Endothelial cell of umbilical vein (primary cell): ENCODE measurements at regions not wholly inside any gene's neighbourhood (a gene's known extent, or its start where the extent isn't known, plus 50 kb on each side); places are given as distances from the start of the nearest gene placed in this dataset.

Experiments used
- BruUV-seq: library from RNA; stranded (reverse); fragments of 400-500 nt; replicated peaks from 2 replicates; lab custom pipeline; 2021; lab: Mats Ljungman, UMichigan
- CTCF ChIA-PET: fragments of 300-600, 350-600 bp; sonication (Branson Sonifier 250); formaldehyde crosslinking; loops from one replicate; lab custom pipeline; 2021; ENCODE audit warnings: antibody characterized with exemption, inconsistent platforms; lab: Charles Lee
- POLR2A ChIA-PET: fragments of 300-600, 350-600 bp; sonication (Branson Sonifier 250); formaldehyde crosslinking; loops from one replicate; lab custom pipeline; 2021; ENCODE audit warnings: antibody characterized with exemption, inconsistent platforms; lab: Charles Lee
- DNase-seq: peaks from one replicate; pipeline ENCODE4 v3.0.0-alpha.2; 2011; ENCODE audit warnings: low read depth, low spot score
- FAIRE-seq: peaks from 2 replicates; lab custom pipeline; 2011; peaks lifted over from hg19 to GRCh38; lab: Jason Lieb, UNC
- H2AFZ ChIP-seq: 2 replicates; pipeline ENCODE4 v1.6.0; 2012; ENCODE audit warnings: low read depth, low read length, control low read depth, inconsistent platforms
- H3K27ac ChIP-seq: 2 replicates; pipeline ENCODE4 v1.5.1; 2011; ENCODE audit warnings: low read depth, mild to moderate bottlenecking, control low read depth, low read length, moderate library complexity; ENCODE audit not compliant: insufficient read depth
- H3K27me3 ChIP-seq, 2 experiments: 2 replicates each; pipeline versions ENCODE4 v1.6.0 to v1.6.1; 2011; ENCODE audit warnings: low read length in 2 of 2, mixed read lengths in 1 of 2; ENCODE audit not compliant: control insufficient read depth in 2 of 2, insufficient read depth in 2 of 2
- H3K36me3 ChIP-seq, 2 experiments: 2 replicates in 1 of 2; 3 replicates in 1 of 2; pipeline ENCODE4 v1.5.1; 2011; ENCODE audit warnings: low read length in 2 of 2, mild to moderate bottlenecking in 1 of 2, moderate library complexity in 1 of 2; ENCODE audit not compliant: control insufficient read depth in 2 of 2, insufficient read depth in 2 of 2; ENCODE audit errors: extremely low read depth in 1 of 2
- H3K4me1 ChIP-seq: 3 replicates; pipeline ENCODE4 v1.5.1; 2011; ENCODE audit warnings: mild to moderate bottlenecking, low read length; ENCODE audit not compliant: control insufficient read depth, insufficient read depth; ENCODE audit errors: extremely low read depth
- H3K4me2 ChIP-seq: 2 replicates; pipeline ENCODE4 v1.6.1; 2011; ENCODE audit warnings: low read length, control low read depth, mixed read lengths; ENCODE audit not compliant: insufficient read depth
- H3K4me3 ChIP-seq, 3 experiments: fragments of 200-600 bp in 1 of 3; sonication (generic), shearing (Covaris generic) in 1 of 3; replicated peaks in 1 of 3; 2 replicates each; pipeline ENCODE4 v1.5.1; 2011 to 2016; ENCODE audit warnings: control low read depth in 3 of 3, low read length in 3 of 3, mild to moderate bottlenecking in 2 of 3, inconsistent platforms in 1 of 3, low read depth in 1 of 3, moderate library complexity in 1 of 3; ENCODE audit not compliant: insufficient read depth in 1 of 3
- H3K79me2 ChIP-seq: 2 replicates; pipeline ENCODE4 v1.6.0; 2012; ENCODE audit warnings: low read length, inconsistent platforms; ENCODE audit not compliant: control insufficient read depth, insufficient read depth
- H3K9ac ChIP-seq: replicated peaks from 2 replicates; pipeline ENCODE3; 2011; ENCODE audit warnings: low read length, control low read depth; ENCODE audit not compliant: insufficient read depth; ENCODE audit errors: extremely low read depth
- H3K9me1 ChIP-seq: replicated peaks from 3 replicates; pipeline ENCODE4 v1.6.0; 2011; ENCODE audit warnings: mild to moderate bottlenecking, low read length; ENCODE audit not compliant: control insufficient read depth, insufficient read depth; ENCODE audit errors: extremely low read depth
- H3K9me3 ChIP-seq: replicated peaks from 2 replicates; pipeline ENCODE4 v1.5.1; 2012; ENCODE audit warnings: low read length, inconsistent platforms; ENCODE audit not compliant: control insufficient read depth, insufficient read depth
- H4K20me1 ChIP-seq: replicated peaks from 2 replicates; pipeline ENCODE3; 2011; ENCODE audit warnings: mild to moderate bottlenecking, low read length; ENCODE audit not compliant: control insufficient read depth, insufficient read depth; ENCODE audit errors: extremely low read depth
- EZH2 ChIP-seq: IDR thresholded peaks from 2 replicates; pipeline ENCODE4 v1.6.1; 2012; ENCODE audit warnings: borderline replicate concordance, low read depth, mild to moderate bottlenecking, moderate library complexity, low read length, inconsistent platforms; ENCODE audit not compliant: severe bottlenecking
- FOS ChIP-seq: IDR thresholded peaks from 2 replicates; pipeline ENCODE4 v1.6.1; 2011; ENCODE audit warnings: mild to moderate bottlenecking, low read length, moderate library complexity, borderline replicate concordance; ENCODE audit not compliant: insufficient read depth
- GATA2 ChIP-seq: IDR thresholded peaks from 2 replicates; pipeline ENCODE4 v1.7.0; 2011; ENCODE audit warnings: low read depth, mild to moderate bottlenecking, moderate library complexity, mixed read lengths, low read length; ENCODE audit not compliant: insufficient read length, insufficient read depth
- JUN ChIP-seq: IDR thresholded peaks from 2 replicates; pipeline ENCODE4 v1.6.1; 2011; ENCODE audit warnings: borderline replicate concordance, low read depth; ENCODE audit not compliant: insufficient read length, insufficient read depth
- MYC ChIP-seq: IDR thresholded peaks from one replicate; pipeline ENCODE4 v1.6.1; 2011; ENCODE audit warnings: mild to moderate bottlenecking, low read depth, low read length
- POLR2A ChIP-seq: IDR thresholded peaks from 2 replicates; pipeline ENCODE4 v1.6.1; 2012; ENCODE audit warnings: low read depth, mild to moderate bottlenecking, control low read depth, low read length
- POLR2AphosphoS5 ChIP-seq: IDR thresholded peaks from 2 replicates; pipeline ENCODE4 v1.6.1; 2012; ENCODE audit warnings: low read depth, mild to moderate bottlenecking, control low read depth, low read length, moderate library complexity; ENCODE audit not compliant: insufficient read depth
- dilution Hi-C: fragments of 300-500 bp; cut with MboI; formaldehyde crosslinking; loops from one replicate; pipeline ENCODE4 v1.15.0; 2019; ENCODE audit warnings: low sequenced_read_pairs; ENCODE audit not compliant: extremely low pct_ligation_motif_present
- intact Hi-C: fragments of 100-400 bp; cut with micrococcal nuclease; formaldehyde crosslinking; loops from one replicate; pipeline ENCODE4 v1.10.0; 2022
- TF ChIP-seq, protein P1 (sequence below), 2 donors: IDR thresholded peaks; 1 replicate in 1 of 2; 2 replicates in 1 of 2; pipeline ENCODE4 v1.5.1; 2011; ENCODE audit warnings: low read length in 2 of 2, mild to moderate bottlenecking in 2 of 2, moderate library complexity in 2 of 2, control low read depth in 1 of 2, inconsistent platforms in 1 of 2, low read depth in 1 of 2; ENCODE audit not compliant: insufficient read depth in 1 of 2; ENCODE audit errors: extremely low read depth in 1 of 2
- TF ChIP-seq, protein P2 (sequence below): IDR thresholded peaks from 2 replicates; pipeline ENCODE4 v1.6.1; 2011; ENCODE audit not compliant: insufficient read depth, insufficient read length

DNA sequence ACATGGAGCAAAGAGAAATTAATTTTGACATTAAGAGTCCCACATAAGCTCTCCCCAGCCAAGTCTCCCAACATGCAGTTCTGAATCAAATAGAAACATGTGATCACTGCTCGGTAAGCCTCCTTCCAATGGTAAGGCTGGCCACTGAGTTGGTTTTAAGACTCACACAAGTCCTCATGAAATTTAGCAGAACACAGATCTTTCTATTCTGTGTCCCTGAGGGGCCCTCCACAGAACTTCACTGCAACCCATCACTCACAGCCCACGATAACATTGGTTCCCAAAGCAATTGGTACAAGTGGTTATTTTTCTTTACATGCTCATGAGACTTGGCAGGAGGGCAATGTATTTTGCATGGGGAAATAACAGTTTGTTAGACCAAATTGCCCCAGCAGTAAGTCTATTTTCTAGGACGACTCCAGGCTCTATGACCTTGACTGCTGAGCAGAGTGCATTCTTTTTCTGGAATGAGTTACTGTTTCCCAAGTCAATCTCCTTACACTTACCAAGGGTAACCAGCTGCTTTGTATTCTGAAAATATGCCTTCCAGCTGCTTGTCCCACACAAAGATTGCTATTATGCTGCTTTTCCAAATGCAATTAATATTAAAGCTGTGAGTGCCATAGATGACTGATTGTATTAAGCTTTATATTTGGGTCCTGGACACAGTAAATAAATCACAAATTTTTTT is 142.3 kb upstream of the TANK start:
- intact Hi-C loops = no loop called here
- H3K4me3 ChIP-seq = no peak overlapping the region
- H3K36me3 ChIP-seq = no peaks in the 10 kb centered on the region
- no peaks in the 10 kb centered on the region for H3K9me3 ChIP-seq
- no peaks in the 10 kb centered on the region for H3K4me1 ChIP-seq
- no peak overlapping the region for H3K27ac ChIP-seq
- no peaks in the 10 kb centered on the region for H3K79me2 ChIP-seq
- dilution Hi-C loops = no loop called here
- FAIRE-seq (no peak), DNase-seq (no peak)
- H3K27me3 ChIP-seq = no peaks in the 10 kb centered on the region
- H3K4me2 ChIP-seq = no peak overlapping the region
- TF ChIP-seq, protein P1, sequence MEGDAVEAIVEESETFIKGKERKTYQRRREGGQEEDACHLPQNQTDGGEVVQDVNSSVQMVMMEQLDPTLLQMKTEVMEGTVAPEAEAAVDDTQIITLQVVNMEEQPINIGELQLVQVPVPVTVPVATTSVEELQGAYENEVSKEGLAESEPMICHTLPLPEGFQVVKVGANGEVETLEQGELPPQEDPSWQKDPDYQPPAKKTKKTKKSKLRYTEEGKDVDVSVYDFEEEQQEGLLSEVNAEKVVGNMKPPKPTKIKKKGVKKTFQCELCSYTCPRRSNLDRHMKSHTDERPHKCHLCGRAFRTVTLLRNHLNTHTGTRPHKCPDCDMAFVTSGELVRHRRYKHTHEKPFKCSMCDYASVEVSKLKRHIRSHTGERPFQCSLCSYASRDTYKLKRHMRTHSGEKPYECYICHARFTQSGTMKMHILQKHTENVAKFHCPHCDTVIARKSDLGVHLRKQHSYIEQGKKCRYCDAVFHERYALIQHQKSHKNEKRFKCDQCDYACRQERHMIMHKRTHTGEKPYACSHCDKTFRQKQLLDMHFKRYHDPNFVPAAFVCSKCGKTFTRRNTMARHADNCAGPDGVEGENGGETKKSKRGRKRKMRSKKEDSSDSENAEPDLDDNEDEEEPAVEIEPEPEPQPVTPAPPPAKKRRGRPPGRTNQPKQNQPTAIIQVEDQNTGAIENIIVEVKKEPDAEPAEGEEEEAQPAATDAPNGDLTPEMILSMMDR (IDR thresholded peaks at IDR 0.05; ENCODE audit: extremely low read depth in 1 of 2, insufficient read depth in 1 of 2, low read depth in 1 of 2, low read length in 2 of 2) = no peak
- no peak for TF ChIP-seq MYC
- no peak for TF ChIP-seq POLR2A
- TF ChIP-seq JUN = no peak
- TF ChIP-seq, protein P2, sequence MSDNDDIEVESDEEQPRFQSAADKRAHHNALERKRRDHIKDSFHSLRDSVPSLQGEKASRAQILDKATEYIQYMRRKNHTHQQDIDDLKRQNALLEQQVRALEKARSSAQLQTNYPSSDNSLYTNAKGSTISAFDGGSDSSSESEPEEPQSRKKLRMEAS = no peak
- no peak for TF ChIP-seq POLR2AphosphoS5
- no peak for TF ChIP-seq EZH2
- no peak for TF ChIP-seq FOS
- TF ChIP-seq GATA2 = no peak
- H4K20me1 ChIP-seq = no peaks in the 10 kb centered on the region
- H2AFZ ChIP-seq = no peak overlapping the region
- no peaks in the 10 kb centered on the region for H3K9me1 ChIP-seq
- BruUV-seq = no TSS peak
- no peak overlapping the region for H3K9ac ChIP-seq
- ChIA-PET CTCF (interaction anchor here (1.0 kb wide), 2 partner anchors 13 to 46 kb away, joined by 3 read pairs; no protein-coding TSS in a partner anchor), POLR2A (no interaction called here)
